GM12865 (cell line): ENCODE measurements at regions not wholly inside any gene's neighbourhood (a gene's known extent, or its start where the extent isn't known, plus 50 kb on each side); places are given as distances from the start of the nearest gene placed in this dataset.

Source experiments
- DNase-seq: peaks from one replicate; pipeline ENCODE4 v3.0.0; 2010; ENCODE audit warnings: low read depth
- H3K4me3 ChIP-seq: 2 replicates; pipeline ENCODE4 v1.5.1; 2011; ENCODE audit warnings: mild to moderate bottlenecking, low read depth, low read length, control low read depth
- CTCF ChIP-seq: IDR thresholded peaks from 2 replicates; pipeline ENCODE4 v1.5.1; 2011; ENCODE audit warnings: low read length, control low read depth, low read depth, inconsistent platforms; ENCODE audit not compliant: insufficient read depth; ENCODE audit errors: missing control alignments

GRCh38 chr2:180385601-180386201, 378.6 kb upstream of the CWC22 start:
- DNase-seq, result no peak
- no peak overlapping the region for H3K4me3 ChIP-seq
- TF ChIP-seq CTCF, result no peak

GRCh38 chr2:180376066-180376465, 369.0 kb upstream of the CWC22 start:
- no peak for DNase-seq
- H3K4me3 ChIP-seq, result no peak overlapping the region
- TF ChIP-seq CTCF, result no peak

- no peak overlapping the region for H3K4me3 ChIP-seq
- DNase-seq, result no peak
- no peak for TF ChIP-seq CTCF
These were observed 367.6 kb upstream of the CWC22 start for GRCh38 chr2:180374502-180375281.

- H3K4me3 ChIP-seq, result no peak overlapping the region
- DNase-seq, result no peak
- TF ChIP-seq CTCF, result no peak
These were observed 363.6 kb upstream of the CWC22 start for GRCh38 chr2:180370511-180371205.

- no peak for TF ChIP-seq CTCF
- no peak for DNase-seq
- H3K4me3 ChIP-seq, result no peak overlapping the region
These were observed 361.8 kb upstream of the CWC22 start for GRCh38 chr2:180368881-180369280.

GRCh38 chr2:180367815-180368214, 360.7 kb upstream of the CWC22 start:
- DNase-seq, result no peak
- TF ChIP-seq CTCF, result no peak
- no peak overlapping the region for H3K4me3 ChIP-seq

GRCh38 chr2:180366481-180366880, 359.4 kb upstream of the CWC22 start:
- DNase-seq, result no peak
- no peak overlapping the region for H3K4me3 ChIP-seq
- TF ChIP-seq CTCF, result no peak
